WERI-Rb-1 (cell line): ENCODE measurements at regions not wholly inside any gene's neighbourhood (a gene's known extent, or its start where the extent isn't known, plus 50 kb on each side); places are given as distances from the start of the nearest gene placed in this dataset.
"Not testable (repeated sequence)": the region's sequence is repeated elsewhere in the genome, so short reads cannot be mapped to it uniquely, and the experiment has no call there.

Experiments used
- DNase-seq: peaks from one replicate; pipeline ENCODE4 v3.0.0-alpha.2; 2020
- H3K27ac ChIP-seq: fragments of 250-450 bp; sonication (Bioruptor Pico); 2 replicates; pipeline ENCODE4 v1.5.1; 2020; ENCODE audit warnings: mild to moderate bottlenecking, moderate library complexity
- H3K27me3 ChIP-seq: fragments of 250-450 bp; sonication (Bioruptor Pico); 2 replicates; pipeline ENCODE4 v1.5.1; 2021; ENCODE audit warnings: mild to moderate bottlenecking, low read depth, moderate library complexity; ENCODE audit not compliant: insufficient read depth, severe bottlenecking
- H3K36me3 ChIP-seq: fragments of 250-450 bp; sonication (Bioruptor Pico); 2 replicates; pipeline ENCODE4 v1.5.1; 2020; ENCODE audit warnings: mild to moderate bottlenecking, moderate library complexity
- H3K4me3 ChIP-seq: 2 replicates; pipeline ENCODE4 v1.5.1; 2011; ENCODE audit warnings: low read depth, mild to moderate bottlenecking, control low read depth, low read length
- H3K9me3 ChIP-seq: fragments of 250-450 bp; sonication (Bioruptor Pico); 2 replicates; pipeline ENCODE4 v1.5.1; 2021; ENCODE audit warnings: mild to moderate bottlenecking, moderate library complexity; ENCODE audit not compliant: severe bottlenecking
- TF ChIP-seq, protein P1 (sequence below): IDR thresholded peaks from 2 replicates; pipeline ENCODE4 v1.5.1; 2011; ENCODE audit warnings: low read depth, mild to moderate bottlenecking, control low read depth, inconsistent platforms, low read length

DNA sequence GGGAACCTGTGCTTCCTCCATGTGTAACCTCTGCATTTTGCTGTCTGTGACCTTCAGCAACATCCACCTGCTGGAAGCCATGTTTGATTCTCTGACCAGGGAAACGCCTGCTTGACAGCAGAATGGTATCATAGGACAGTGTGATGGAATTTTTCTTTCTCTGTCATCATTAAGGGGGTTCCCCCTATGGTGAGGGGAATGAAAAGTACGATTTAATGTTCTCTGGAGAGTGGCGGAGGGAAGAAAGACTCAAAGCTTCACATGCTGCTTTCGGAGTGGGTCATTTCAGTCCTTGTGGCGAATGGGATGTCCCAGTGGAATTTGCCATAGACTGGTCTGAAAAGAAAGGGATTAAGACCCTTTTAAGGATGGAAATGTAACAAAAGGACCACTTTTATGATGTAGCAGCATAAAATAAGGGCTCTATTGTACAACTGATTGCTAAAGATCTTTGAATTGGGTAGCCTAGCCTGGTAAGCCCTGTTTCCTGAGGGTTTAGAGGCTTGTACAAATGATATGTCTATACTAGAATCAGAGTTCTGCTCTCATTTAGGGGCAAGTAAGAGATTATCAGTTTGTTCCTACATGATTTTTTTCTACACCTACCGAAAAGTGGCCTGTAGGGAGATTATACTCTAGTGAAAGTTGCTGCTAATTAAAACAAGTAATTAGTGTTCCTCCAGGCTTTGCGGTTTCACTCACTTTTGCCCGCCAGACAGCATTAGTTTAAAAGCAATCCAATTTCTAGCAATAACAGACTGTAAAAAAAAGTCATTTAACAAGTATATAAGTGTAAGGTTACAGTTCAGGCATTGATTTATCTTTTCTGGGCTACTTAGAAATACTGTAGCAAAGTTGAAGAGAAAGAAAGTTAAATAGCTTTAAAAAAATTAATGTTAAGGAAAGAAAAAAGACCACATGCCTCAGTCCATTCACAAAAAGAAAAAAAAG is 904.5 kb downstream of the NR2F1-AS1 start:
- H3K9me3 ChIP-seq, result no peaks in the 10 kb centered on the region
- no peaks in the 10 kb centered on the region for H3K27me3 ChIP-seq
- no peak overlapping the region for H3K4me3 ChIP-seq
- no peaks in the 10 kb centered on the region for H3K36me3 ChIP-seq
- DNase-seq, result no peak
- TF ChIP-seq, protein P1, sequence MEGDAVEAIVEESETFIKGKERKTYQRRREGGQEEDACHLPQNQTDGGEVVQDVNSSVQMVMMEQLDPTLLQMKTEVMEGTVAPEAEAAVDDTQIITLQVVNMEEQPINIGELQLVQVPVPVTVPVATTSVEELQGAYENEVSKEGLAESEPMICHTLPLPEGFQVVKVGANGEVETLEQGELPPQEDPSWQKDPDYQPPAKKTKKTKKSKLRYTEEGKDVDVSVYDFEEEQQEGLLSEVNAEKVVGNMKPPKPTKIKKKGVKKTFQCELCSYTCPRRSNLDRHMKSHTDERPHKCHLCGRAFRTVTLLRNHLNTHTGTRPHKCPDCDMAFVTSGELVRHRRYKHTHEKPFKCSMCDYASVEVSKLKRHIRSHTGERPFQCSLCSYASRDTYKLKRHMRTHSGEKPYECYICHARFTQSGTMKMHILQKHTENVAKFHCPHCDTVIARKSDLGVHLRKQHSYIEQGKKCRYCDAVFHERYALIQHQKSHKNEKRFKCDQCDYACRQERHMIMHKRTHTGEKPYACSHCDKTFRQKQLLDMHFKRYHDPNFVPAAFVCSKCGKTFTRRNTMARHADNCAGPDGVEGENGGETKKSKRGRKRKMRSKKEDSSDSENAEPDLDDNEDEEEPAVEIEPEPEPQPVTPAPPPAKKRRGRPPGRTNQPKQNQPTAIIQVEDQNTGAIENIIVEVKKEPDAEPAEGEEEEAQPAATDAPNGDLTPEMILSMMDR, result no peak
- H3K27ac ChIP-seq, result no peak overlapping the region

DNA sequence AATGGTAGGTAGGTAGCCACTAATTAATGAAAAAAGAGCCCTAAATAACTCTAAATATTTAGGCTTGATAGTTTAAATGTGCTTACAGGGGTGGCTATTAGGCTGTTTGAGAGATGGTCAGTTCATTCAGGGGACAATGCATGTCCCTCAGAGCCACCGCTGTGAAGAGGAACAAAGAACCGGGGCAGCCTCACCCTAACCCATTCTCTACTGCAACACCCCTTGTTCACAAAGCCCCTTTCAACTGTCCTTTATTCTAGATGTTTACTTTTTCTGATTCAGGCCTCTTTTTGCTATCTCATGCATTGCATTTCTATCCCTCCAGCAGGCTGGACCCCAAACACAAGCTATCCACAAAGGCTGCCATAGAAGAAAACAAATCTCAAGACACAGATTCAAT is 906.7 kb downstream of the NR2F1-AS1 start:
- Histone ChIP-seq H3K9me3 (no peaks in the 10 kb centered on the region), H3K4me3 (no peak overlapping the region), H3K36me3 (no peaks in the 10 kb centered on the region), H3K27me3 (no peaks in the 10 kb centered on the region), H3K27ac (no peak overlapping the region)
- no peak for DNase-seq
- TF ChIP-seq, protein P1, result no peak

DNA sequence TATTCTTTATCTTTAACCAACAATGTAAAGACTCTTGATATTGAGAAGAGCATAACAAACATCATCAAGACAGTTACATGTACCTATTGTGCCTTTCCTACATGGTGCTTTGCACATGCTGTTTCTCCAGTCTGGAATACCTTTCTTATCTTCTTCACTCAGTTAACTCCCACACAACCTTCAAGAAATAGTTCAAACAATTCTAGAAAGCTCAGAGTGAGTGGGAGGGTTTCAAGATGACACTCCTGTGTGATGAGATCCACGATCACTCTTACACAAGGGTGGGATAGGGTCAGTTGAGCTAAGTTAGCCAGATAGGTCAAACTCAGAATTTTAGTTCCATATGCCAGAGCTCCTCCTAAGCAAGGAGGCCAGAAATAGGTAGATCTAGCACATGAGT is 915.5 kb downstream of the NR2F1-AS1 start:
- no peak for DNase-seq
- TF ChIP-seq, protein P1, result no peak
- Histone ChIP-seq H3K27me3 (no peaks in the 10 kb centered on the region), H3K4me3 (no peak overlapping the region), H3K36me3 (no peaks in the 10 kb centered on the region), H3K9me3 (no peaks in the 10 kb centered on the region), H3K27ac (no peak overlapping the region)

DNA sequence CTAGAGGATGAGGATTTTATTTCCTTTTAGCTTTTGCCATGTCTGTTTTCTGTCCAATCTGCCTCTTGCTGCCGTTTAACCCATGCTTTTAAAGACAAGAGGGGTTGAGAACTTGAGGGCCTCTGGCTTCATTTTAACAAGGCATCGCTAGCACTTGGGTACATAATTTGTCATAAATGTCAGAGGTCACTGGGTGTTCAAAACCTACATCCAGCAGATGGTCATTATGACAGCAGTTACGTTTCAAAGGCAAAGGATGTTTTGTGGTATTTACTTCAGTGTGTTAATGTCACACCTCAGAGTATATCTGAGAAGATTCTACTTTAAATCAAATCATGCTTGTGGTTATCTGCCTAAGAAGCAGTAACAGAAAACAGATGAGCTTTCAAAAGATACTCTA is 918.3 kb downstream of the NR2F1-AS1 start:
- Histone ChIP-seq H3K4me3 (no peak overlapping the region), H3K27ac (no peak overlapping the region), H3K9me3 (no peaks in the 10 kb centered on the region), H3K36me3 (no peaks in the 10 kb centered on the region), H3K27me3 (no peaks in the 10 kb centered on the region)
- TF ChIP-seq, protein P1, result no peak
- no peak for DNase-seq

DNA sequence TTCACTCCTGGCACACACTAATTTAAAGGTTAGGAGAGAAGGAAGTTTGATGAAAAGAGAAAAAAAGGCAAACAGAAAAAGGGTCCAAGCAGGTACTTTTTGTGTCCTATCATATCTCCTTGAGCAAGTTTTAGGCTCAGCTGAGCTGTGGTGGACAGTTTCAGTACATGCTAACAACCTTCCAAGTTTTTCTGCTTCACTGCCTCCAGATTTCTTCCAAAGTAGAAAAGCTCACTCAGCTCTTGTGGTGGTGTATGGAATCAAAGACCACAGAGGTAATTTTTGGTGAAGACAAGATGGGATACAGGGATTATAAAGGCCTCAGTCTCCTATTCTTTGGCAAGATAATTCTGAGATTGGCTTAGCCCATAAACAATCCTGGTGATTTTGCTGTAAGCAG is 921.8 kb downstream of the NR2F1-AS1 start:
- TF ChIP-seq, protein P1, result no peak
- Histone ChIP-seq H3K4me3 (no peak overlapping the region), H3K27me3 (no peaks in the 10 kb centered on the region), H3K9me3 (no peaks in the 10 kb centered on the region), H3K36me3 (no peaks in the 10 kb centered on the region), H3K27ac (no peak overlapping the region)
- DNase-seq, result no peak

DNA sequence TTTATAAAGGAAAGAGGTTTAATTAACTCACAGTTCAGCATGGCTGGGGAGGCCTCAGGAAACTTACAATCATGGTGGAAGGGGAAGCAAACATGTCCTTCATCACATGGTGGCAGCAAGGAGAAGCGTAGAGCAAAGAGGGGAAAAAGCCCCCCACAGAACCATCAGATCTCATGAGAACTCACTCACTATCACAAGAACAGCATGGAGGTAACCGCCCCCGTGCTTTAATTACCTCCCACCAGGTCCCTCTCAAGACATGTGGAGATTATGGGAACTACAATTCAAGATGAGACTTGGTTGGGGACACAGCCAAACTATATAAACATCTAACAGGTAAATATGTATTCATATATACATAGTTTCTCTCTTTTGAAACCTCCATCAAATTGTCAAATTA is 926.4 kb downstream of the NR2F1-AS1 start:
- H3K27ac ChIP-seq, DNase-seq, H3K9me3 ChIP-seq: not testable (repeated sequence)

More for the DNA sequence above, 926.4 kb downstream of the NR2F1-AS1 start:
- H3K36me3 ChIP-seq, H3K27me3 ChIP-seq, H3K4me3 ChIP-seq: not testable (repeated sequence)
